ENCODE measurements at regions not wholly inside any gene's neighbourhood (a gene's known extent, or its start where the extent isn't known, plus 50 kb on each side); places are given as distances from the start of the nearest gene placed in this dataset.

- TF ChIP-seq CTCF (IDR thresholded peaks at IDR 0.05) (no peak), POLR2A (IDR thresholded peaks at IDR 0.05) (no peak)
Measured at GRCh38 chr11:20303391-20303965, 60.0 kb upstream of the HTATIP2 start.
